Peyer's patch (tissue), 4 donors: ENCODE measurements at regions not wholly inside any gene's neighbourhood (a gene's known extent, or its start where the extent isn't known, plus 50 kb on each side); places are given as distances from the start of the nearest gene placed in this dataset.

Source experiments
- DNase-seq, 3 donors: peaks; one replicate each; pipeline ENCODE4 v3.0.0-alpha.2; 2017 to 2019
- H3K27ac ChIP-seq, 4 donors: fragments of 200-600 bp; sonication (generic); one replicate each; pipeline ENCODE4 v1.5.1; 2016 to 2019
- H3K27me3 ChIP-seq, 2 donors: fragments of 200-600 bp; sonication (generic); one replicate each; pipeline ENCODE4 v1.5.1; 2019
- H3K36me3 ChIP-seq, 3 donors: fragments of 200-600 bp; sonication (generic); one replicate each; pipeline ENCODE4 v1.5.1; 2016 to 2019
- H3K4me1 ChIP-seq, 4 donors: fragments of 200-600 bp; sonication (generic); one replicate each; pipeline ENCODE4 v1.5.1; 2016 to 2019
- H3K4me3 ChIP-seq, 4 donors: fragments of 200-600 bp; sonication (generic); 1 replicate in 3 of 4; 2 replicates in 1 of 4; pipeline ENCODE4 v1.5.1; 2016 to 2019; ENCODE audit warnings: mild to moderate bottlenecking in 1 of 4
- H3K9me3 ChIP-seq, 4 donors: fragments of 200-600 bp; sonication (generic); one replicate each; pipeline ENCODE4 v1.5.1; 2016 to 2019; ENCODE audit warnings: mild to moderate bottlenecking in 1 of 4
- CTCF ChIP-seq, 6 experiments: fragments of 450-650 bp in 4 of 6; fragments of 200-600 bp in 2 of 6; sonication (generic) in 1 of 6; IDR thresholded peaks; one replicate each; pipeline ENCODE4 v1.5.1; 2017 to 2019; ENCODE audit warnings: antibody characterized with exemption in 6 of 6, mild to moderate bottlenecking in 3 of 6, moderate library complexity in 1 of 6
- POLR2A ChIP-seq, 2 donors: fragments of 450-650 bp; IDR thresholded peaks; one replicate each; pipeline ENCODE4 v1.5.1; 2017; ENCODE audit warnings: antibody characterized with exemption in 2 of 2, mild to moderate bottlenecking in 2 of 2, moderate library complexity in 2 of 2

- no peak overlapping the region for H3K27ac ChIP-seq
- H3K4me1 ChIP-seq: no peaks in the 10 kb centered on the region
- H3K27me3 ChIP-seq: no peaks in the 10 kb centered on the region
- TF ChIP-seq POLR2A (IDR thresholded peaks at IDR 0.05) (no peak), CTCF (IDR thresholded peaks at IDR 0.05) (no peak)
- no peaks in the 10 kb centered on the region for H3K36me3 ChIP-seq
- H3K4me3 ChIP-seq: no peak overlapping the region
- H3K9me3 ChIP-seq: no peaks in the 10 kb centered on the region
- DNase-seq: no peak
These were observed 233.9 kb downstream of the MRPL39 start for GRCh38 chr21:25373126-25374082.

GRCh38 chr21:25371841-25372425 lies 235.3 kb downstream of the MRPL39 start:
- H3K27me3 ChIP-seq: no peaks in the 10 kb centered on the region
- H3K4me3 ChIP-seq: no peak overlapping the region
- no peaks in the 10 kb centered on the region for H3K9me3 ChIP-seq
- no peak for DNase-seq
- TF ChIP-seq POLR2A (IDR thresholded peaks at IDR 0.05): no peak
- TF ChIP-seq CTCF (IDR thresholded peaks at IDR 0.05): no peak
- H3K27ac ChIP-seq: no peak overlapping the region
- no peaks in the 10 kb centered on the region for H3K4me1 ChIP-seq
- no peaks in the 10 kb centered on the region for H3K36me3 ChIP-seq

GRCh38 chr21:25370311-25370744 lies 237.0 kb downstream of the MRPL39 start:
- Histone ChIP-seq H3K27ac (no peak overlapping the region), H3K36me3 (no peaks in the 10 kb centered on the region), H3K9me3 (no peaks in the 10 kb centered on the region), H3K27me3 (no peaks in the 10 kb centered on the region), H3K4me3 (no peak overlapping the region), H3K4me1 (no peaks in the 10 kb centered on the region)
- DNase-seq: no peak
- TF ChIP-seq POLR2A (IDR thresholded peaks at IDR 0.05) (no peak), CTCF (IDR thresholded peaks at IDR 0.05) (no peak)

GRCh38 chr21:25369524-25370300 lies 237.6 kb downstream of the MRPL39 start:
- no peaks in the 10 kb centered on the region for H3K4me1 ChIP-seq
- TF ChIP-seq POLR2A (IDR thresholded peaks at IDR 0.05): no peak
- TF ChIP-seq CTCF (IDR thresholded peaks at IDR 0.05): no peak
- H3K27ac ChIP-seq: no peak overlapping the region
- H3K27me3 ChIP-seq: no peaks in the 10 kb centered on the region
- H3K9me3 ChIP-seq: no peaks in the 10 kb centered on the region
- no peak overlapping the region for H3K4me3 ChIP-seq
- DNase-seq: no peak
- no peaks in the 10 kb centered on the region for H3K36me3 ChIP-seq

- TF ChIP-seq POLR2A (IDR thresholded peaks at IDR 0.05): no peak
- no peak for TF ChIP-seq CTCF (IDR thresholded peaks at IDR 0.05)
- Histone ChIP-seq H3K9me3 (no peaks in the 10 kb centered on the region), H3K27ac (no peak overlapping the region), H3K36me3 (no peaks in the 10 kb centered on the region), H3K4me1 (no peaks in the 10 kb centered on the region), H3K4me3 (no peak overlapping the region), H3K27me3 (no peaks in the 10 kb centered on the region)
- no peak for DNase-seq
These were observed 238.8 kb downstream of the MRPL39 start for GRCh38 chr21:25368531-25368930.
